Mesendoderm (in vitro differentiated cells): ENCODE measurements at regions not wholly inside any gene's neighbourhood (a gene's known extent, or its start where the extent isn't known, plus 50 kb on each side); places are given as distances from the start of the nearest gene placed in this dataset.

Source experiments
- DNase-seq: peaks from one replicate; pipeline ENCODE4 v3.0.0; 2013
- H2AK5ac ChIP-seq: 2 replicates; pipeline ENCODE4 v1.6.1; 2013; ENCODE audit warnings: low read length, inconsistent platforms
- H2BK120ac ChIP-seq: 2 replicates; pipeline ENCODE4 v1.6.1; 2013; ENCODE audit warnings: low read depth, mild to moderate bottlenecking, low read length, moderate library complexity, mixed read lengths
- H2BK15ac ChIP-seq: replicated peaks from 2 replicates; pipeline ENCODE4 v1.6.1; 2013; ENCODE audit warnings: low read depth, mild to moderate bottlenecking, moderate library complexity
- H2BK5ac ChIP-seq: 2 replicates; pipeline ENCODE4 v1.6.1; 2013; ENCODE audit warnings: low read length, inconsistent platforms
- H3K18ac ChIP-seq: 2 replicates; pipeline ENCODE4 v1.6.1; 2013; ENCODE audit warnings: mild to moderate bottlenecking, low read length, mixed read lengths
- H3K23ac ChIP-seq: one replicate; pipeline ENCODE4 v1.6.1; 2013; ENCODE audit warnings: low read length
- H3K27ac ChIP-seq: 2 replicates; pipeline ENCODE4 v1.5.1; 2013; ENCODE audit warnings: low read depth, mild to moderate bottlenecking, inconsistent platforms, low read length, moderate library complexity
- H3K27me3 ChIP-seq: 2 replicates; pipeline ENCODE4 v1.6.1; 2013; ENCODE audit warnings: low read length, control low read depth, mild to moderate bottlenecking, inconsistent platforms; ENCODE audit not compliant: insufficient read depth, poor library complexity
- H3K36me3 ChIP-seq: 2 replicates; pipeline ENCODE4 v1.6.1; 2013; ENCODE audit warnings: low read length, inconsistent platforms; ENCODE audit not compliant: control insufficient read depth, insufficient read depth
- H3K4ac ChIP-seq: one replicate; pipeline ENCODE4 v1.6.1; 2013; ENCODE audit warnings: low read depth, mild to moderate bottlenecking, low read length, moderate library complexity
- H3K4me1 ChIP-seq: 2 replicates; pipeline ENCODE4 v1.6.1; 2013; ENCODE audit warnings: low read depth, low read length, inconsistent platforms; ENCODE audit not compliant: control insufficient read depth
- H3K4me2 ChIP-seq: 2 replicates; pipeline ENCODE4 v1.6.1; 2013; ENCODE audit warnings: low read length
- H3K4me3 ChIP-seq: 2 replicates; pipeline ENCODE4 v1.5.1; 2013; ENCODE audit warnings: mild to moderate bottlenecking, low read length
- H3K56ac ChIP-seq: one replicate; pipeline ENCODE4 v1.6.1; 2013; ENCODE audit warnings: low read length
- H3K79me1 ChIP-seq: 2 replicates; pipeline ENCODE4 v1.6.1; 2013; ENCODE audit warnings: low read length, inconsistent platforms
- H3K79me2 ChIP-seq: 2 replicates; pipeline ENCODE4 v1.6.1; 2013; ENCODE audit warnings: mild to moderate bottlenecking, low read length; ENCODE audit not compliant: control insufficient read depth, insufficient read depth
- H3K9ac ChIP-seq: 2 replicates; pipeline ENCODE4 v1.6.1; 2013; ENCODE audit warnings: low read length, inconsistent platforms
- H4K5ac ChIP-seq: one replicate; pipeline ENCODE4 v1.6.1; 2013; ENCODE audit warnings: low read length
- H4K8ac ChIP-seq: one replicate; pipeline ENCODE4 v1.6.1; 2013; ENCODE audit warnings: low read depth, mild to moderate bottlenecking, control low read depth, low read length, moderate library complexity
- WGBS: extraction: QIAGEN DNeasy Blood & Tissue Kit; methylation state at CpG from one replicate; pipeline ENCODE4 v1.1.7; 2013; ENCODE audit warnings: low lambda C conversion rate, missing lambda C conversion rate; ENCODE audit not compliant: insufficient coverage; ENCODE audit errors: extremely low coverage; 5-methylcytosine and 5-hydroxymethylcytosine counted together

GRCh38 chr2:149800624-149801542 lies 213.3 kb upstream of the MMADHC start:
- Histone ChIP-seq H2BK15ac (peak overlapping the region; percentile 7), H3K27me3 (no peaks in the 10 kb centered on the region), H2BK5ac (no peak overlapping the region), H3K79me1 (no peaks in the 10 kb centered on the region), H3K4me1 (no peaks in the 10 kb centered on the region), H2AK5ac (no peak overlapping the region), H4K5ac (no peak overlapping the region), H3K4ac (no peak overlapping the region), H4K8ac (no peak overlapping the region), H3K18ac (peak overlapping the region; percentile 80), H3K23ac (no peak overlapping the region), H3K79me2 (no peaks in the 10 kb centered on the region), H3K36me3 (no peaks in the 10 kb centered on the region), H3K56ac (no peak overlapping the region), H3K4me3 (no peak overlapping the region), H3K4me2 (no peak overlapping the region), H3K27ac (no peak overlapping the region), H3K9ac (no peak overlapping the region), H2BK120ac (peak overlapping the region; percentile 78)
- DNase-seq, result peak; percentile 37
- no CpG with 5 or more reads among the region's 7 CpGs for WGBS

- no CpG with 5 or more reads among the region's 6 CpGs for WGBS
- Histone ChIP-seq H3K4me1 (no peaks in the 10 kb centered on the region), H3K36me3 (no peaks in the 10 kb centered on the region), H4K8ac (no peak overlapping the region), H3K56ac (no peak overlapping the region), H4K5ac (no peak overlapping the region), H3K79me1 (no peaks in the 10 kb centered on the region), H3K9ac (no peak overlapping the region), H3K27me3 (no peaks in the 10 kb centered on the region), H2BK5ac (no peak overlapping the region), H3K18ac (no peak overlapping the region), H3K27ac (no peak overlapping the region), H3K4me3 (no peak overlapping the region), H2AK5ac (no peak overlapping the region), H3K79me2 (no peaks in the 10 kb centered on the region), H3K4me2 (no peak overlapping the region), H3K4ac (no peak overlapping the region), H2BK15ac (no peak overlapping the region), H3K23ac (no peak overlapping the region), H2BK120ac (no peak overlapping the region)
- DNase-seq, result peak; percentile 43
These were observed 211.6 kb upstream of the MMADHC start for GRCh38 chr2:149799013-149799705.

- no peak overlapping the region for H2AK5ac ChIP-seq
- no peak overlapping the region for H3K18ac ChIP-seq
- H3K23ac ChIP-seq, result no peak overlapping the region
- H3K56ac ChIP-seq, result no peak overlapping the region
- H2BK15ac ChIP-seq, result no peak overlapping the region
- no peak overlapping the region for H3K4ac ChIP-seq
- H3K27me3 ChIP-seq, result no peaks in the 10 kb centered on the region
- H3K36me3 ChIP-seq, result no peaks in the 10 kb centered on the region
- H3K79me2 ChIP-seq, result no peaks in the 10 kb centered on the region
- H3K27ac ChIP-seq, result no peak overlapping the region
- no peak overlapping the region for H3K4me3 ChIP-seq
- no CpG with 5 or more reads among the region's 1 CpG for whole genome bisulfite sequencing
- H3K4me1 ChIP-seq, result no peaks in the 10 kb centered on the region
- H4K5ac ChIP-seq, result no peak overlapping the region
- no peak overlapping the region for H4K8ac ChIP-seq
- H3K4me2 ChIP-seq, result no peak overlapping the region
- H3K9ac ChIP-seq, result no peak overlapping the region
- no peak for DNase-seq
- no peaks in the 10 kb centered on the region for H3K79me1 ChIP-seq
- no peak overlapping the region for H2BK120ac ChIP-seq
- H2BK5ac ChIP-seq, result no peak overlapping the region
These were observed 209.5 kb upstream of the MMADHC start for GRCh38 chr2:149797030-149797429.

GRCh38 chr2:149789549-149789948 lies 202.0 kb upstream of the MMADHC start:
- Histone ChIP-seq H3K79me1 (no peaks in the 10 kb centered on the region), H3K27ac (no peak overlapping the region), H3K4ac (no peak overlapping the region), H3K36me3 (no peaks in the 10 kb centered on the region), H3K56ac (no peak overlapping the region), H2AK5ac (no peak overlapping the region), H3K79me2 (no peaks in the 10 kb centered on the region), H2BK5ac (no peak overlapping the region), H3K9ac (no peak overlapping the region), H3K18ac (no peak overlapping the region), H3K4me3 (no peak overlapping the region), H2BK15ac (no peak overlapping the region), H3K27me3 (no peaks in the 10 kb centered on the region), H3K4me1 (no peaks in the 10 kb centered on the region), H3K23ac (no peak overlapping the region), H2BK120ac (no peak overlapping the region), H4K8ac (no peak overlapping the region), H4K5ac (no peak overlapping the region), H3K4me2 (no peak overlapping the region)
- no peak for DNase-seq
- no CpG with 5 or more reads among the region's 3 CpGs for WGBS

- Histone ChIP-seq H3K4me3 (no peak overlapping the region), H2BK5ac (no peak overlapping the region), H3K4ac (no peak overlapping the region), H2AK5ac (no peak overlapping the region), H2BK120ac (no peak overlapping the region), H3K4me2 (no peak overlapping the region), H3K23ac (no peak overlapping the region), H3K27me3 (no peaks in the 10 kb centered on the region), H3K79me2 (no peaks in the 10 kb centered on the region), H3K9ac (no peak overlapping the region), H3K79me1 (no peaks in the 10 kb centered on the region), H4K8ac (no peak overlapping the region), H3K27ac (no peak overlapping the region), H2BK15ac (no peak overlapping the region), H3K36me3 (no peaks in the 10 kb centered on the region), H3K56ac (no peak overlapping the region), H4K5ac (no peak overlapping the region), H3K18ac (no peak overlapping the region), H3K4me1 (no peaks in the 10 kb centered on the region)
- DNase-seq, result no peak
- WGBS, result no CpG with 5 or more reads among the region's 1 CpG
These were observed 199.6 kb upstream of the MMADHC start for GRCh38 chr2:149787206-149787605.
